ENCODE measurements at regions not wholly inside any gene's neighbourhood (a gene's known extent, or its start where the extent isn't known, plus 50 kb on each side); places are given as distances from the start of the nearest gene placed in this dataset.

DNA sequence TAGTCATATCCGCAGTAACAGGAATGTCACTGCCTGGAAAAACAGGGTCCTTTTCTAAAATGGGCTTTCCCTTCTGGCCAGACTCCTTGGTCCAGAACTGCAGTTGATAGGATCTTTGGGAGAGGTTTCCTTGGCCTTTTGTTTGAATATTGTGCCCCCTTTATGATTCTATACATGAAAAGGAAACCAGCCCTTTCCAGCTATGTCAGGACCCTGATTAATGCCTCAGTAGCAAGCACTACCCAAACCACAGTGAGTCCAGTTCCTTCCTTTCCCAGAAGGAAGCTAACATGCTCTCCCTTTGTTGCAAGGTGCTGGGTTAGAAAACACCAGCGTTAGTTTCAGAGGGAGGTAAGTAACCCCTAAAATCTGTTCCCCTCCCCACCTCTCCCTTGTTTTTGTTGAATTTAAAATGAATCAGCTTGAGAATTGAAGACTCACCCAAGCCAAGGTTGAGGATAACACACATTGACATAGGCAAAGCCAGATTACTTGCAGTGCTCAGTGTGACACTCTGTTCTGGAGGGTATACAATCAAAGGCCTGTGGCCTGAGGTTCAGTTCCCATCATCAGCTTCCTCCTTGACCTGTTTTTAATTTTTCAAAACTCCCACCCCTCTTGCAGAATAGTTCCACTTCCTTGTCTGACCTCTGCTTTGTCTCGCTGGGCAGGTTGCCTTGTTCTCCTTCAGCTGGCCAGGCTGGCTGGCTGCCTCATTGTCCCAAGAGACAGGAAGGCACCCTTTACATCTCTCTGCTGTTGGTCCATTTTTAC lies 51.2 kb downstream of the PABIR2 start:
- H3K9ac ChIP-seq (ENCODE audit: insufficient read depth, low read length, poor library complexity, severe bottlenecking), result no peak overlapping the region
- no peaks in the 10 kb centered on the region for H3K27me3 ChIP-seq (ENCODE audit: control insufficient read depth in 2 of 2, insufficient read depth in 2 of 2, low read length in 2 of 2)
- Mint-ChIP-seq H3K4me1 (peaks cover 15% of the 10 kb centered on the region), H3K27ac (peak overlapping the region in 4 of 7 donors; percentile 5 to 64 (median 38)), H3K9me3 (peaks cover 0 to 3% (median 0%) of the 10 kb centered on the region in 7 donors), H3K4me3 (no peak overlapping the region), H3K36me3 (no peaks in the 10 kb centered on the region), H3K27me3 (ENCODE audit: low read depth in 3 of 3) (peaks cover 0 to 5% (median 0%) of the 10 kb centered on the region in 3 donors)
- H2AFZ ChIP-seq (ENCODE audit: insufficient read depth, low read depth, low read length, poor library complexity, severe bottlenecking), result no peak overlapping the region
- WGBS (ENCODE audit: insufficient coverage), result 100% methylated on average over 1 of the region's 3 CpGs
- H3K36me3 ChIP-seq (replicated peaks in 1 of 2; ENCODE audit: control insufficient read depth in 1 of 2, insufficient read depth in 2 of 2, low read length in 2 of 2), result no peaks in the 10 kb centered on the region
- H3K4me2 ChIP-seq (replicated peaks; ENCODE audit: extremely low read depth, low read length, poor library complexity, severe bottlenecking), result no peak overlapping the region
- no peaks in the 10 kb centered on the region for H3K9me3 ChIP-seq (replicated peaks in 1 of 2; ENCODE audit: control insufficient read depth in 1 of 2, insufficient read depth in 1 of 2, low read length in 2 of 2)
- peaks cover 12 to 16% of the 10 kb centered on the region in 2 donors for H3K4me1 ChIP-seq (ENCODE audit: control insufficient read depth in 1 of 2, insufficient read depth in 2 of 2, low read length in 2 of 2)
- H3K79me2 ChIP-seq (ENCODE audit: insufficient read depth, low read length), result no peaks in the 10 kb centered on the region
- H3K4me3 ChIP-seq (replicated peaks in 1 of 3; ENCODE audit: low read depth in 2 of 3, low read length in 3 of 3), result no peak overlapping the region
- H3K27ac ChIP-seq (ENCODE audit: low read depth in 1 of 2, low read length in 2 of 2), result peak overlapping the region in 1 of 2 donors; percentile 54
- TF ChIP-seq, protein P1, sequence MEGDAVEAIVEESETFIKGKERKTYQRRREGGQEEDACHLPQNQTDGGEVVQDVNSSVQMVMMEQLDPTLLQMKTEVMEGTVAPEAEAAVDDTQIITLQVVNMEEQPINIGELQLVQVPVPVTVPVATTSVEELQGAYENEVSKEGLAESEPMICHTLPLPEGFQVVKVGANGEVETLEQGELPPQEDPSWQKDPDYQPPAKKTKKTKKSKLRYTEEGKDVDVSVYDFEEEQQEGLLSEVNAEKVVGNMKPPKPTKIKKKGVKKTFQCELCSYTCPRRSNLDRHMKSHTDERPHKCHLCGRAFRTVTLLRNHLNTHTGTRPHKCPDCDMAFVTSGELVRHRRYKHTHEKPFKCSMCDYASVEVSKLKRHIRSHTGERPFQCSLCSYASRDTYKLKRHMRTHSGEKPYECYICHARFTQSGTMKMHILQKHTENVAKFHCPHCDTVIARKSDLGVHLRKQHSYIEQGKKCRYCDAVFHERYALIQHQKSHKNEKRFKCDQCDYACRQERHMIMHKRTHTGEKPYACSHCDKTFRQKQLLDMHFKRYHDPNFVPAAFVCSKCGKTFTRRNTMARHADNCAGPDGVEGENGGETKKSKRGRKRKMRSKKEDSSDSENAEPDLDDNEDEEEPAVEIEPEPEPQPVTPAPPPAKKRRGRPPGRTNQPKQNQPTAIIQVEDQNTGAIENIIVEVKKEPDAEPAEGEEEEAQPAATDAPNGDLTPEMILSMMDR (IDR thresholded peaks at IDR 0.05), result no peak
- DNase-seq, result peak; percentile 13 to 31 (median 23)
- no peaks in the 10 kb centered on the region for H4K20me1 ChIP-seq (ENCODE audit: insufficient read depth, low read length)
- intact Hi-C loops (cut with micrococcal nuclease), result no loop called here

DNA sequence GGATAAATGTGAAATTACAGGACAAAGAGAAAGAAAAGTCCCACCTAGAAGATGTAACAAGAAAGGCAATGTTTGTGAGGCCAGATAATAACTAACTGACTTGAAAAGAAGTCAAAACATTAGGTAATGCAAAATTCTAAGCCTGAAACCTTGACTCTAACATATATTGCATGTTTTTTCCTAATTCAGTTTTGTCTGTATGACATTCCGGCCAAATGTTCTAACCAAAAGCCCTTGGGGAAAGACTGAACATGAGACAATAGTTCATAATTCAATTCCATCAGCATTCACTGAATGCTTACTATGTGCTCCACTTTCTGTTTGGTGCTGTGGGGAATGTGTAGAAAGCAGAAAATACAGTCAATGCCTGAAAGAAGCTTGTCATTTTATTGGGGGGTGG lies 53.9 kb downstream of the PABIR2 start:
- no CpG with 5 or more reads among the region's 1 CpG for WGBS (ENCODE audit: insufficient coverage)
- Histone ChIP-seq H3K27ac (ENCODE audit: low read depth in 1 of 2, low read length in 2 of 2) (no peak overlapping the region), H3K4me2 (replicated peaks; ENCODE audit: extremely low read depth, low read length, poor library complexity, severe bottlenecking) (no peak overlapping the region), H3K4me3 (replicated peaks in 1 of 3; ENCODE audit: low read depth in 2 of 3, low read length in 3 of 3) (no peak overlapping the region), H3K79me2 (ENCODE audit: insufficient read depth, low read length) (no peaks in the 10 kb centered on the region), H3K9me3 (replicated peaks in 1 of 2; ENCODE audit: control insufficient read depth in 1 of 2, insufficient read depth in 1 of 2, low read length in 2 of 2) (no peaks in the 10 kb centered on the region), H3K27me3 (ENCODE audit: control insufficient read depth in 2 of 2, insufficient read depth in 2 of 2, low read length in 2 of 2) (no peaks in the 10 kb centered on the region), H3K36me3 (replicated peaks in 1 of 2; ENCODE audit: control insufficient read depth in 1 of 2, insufficient read depth in 2 of 2, low read length in 2 of 2) (no peaks in the 10 kb centered on the region), H3K9ac (ENCODE audit: insufficient read depth, low read length, poor library complexity, severe bottlenecking) (no peak overlapping the region), H4K20me1 (ENCODE audit: insufficient read depth, low read length) (no peaks in the 10 kb centered on the region), H3K4me1 (ENCODE audit: control insufficient read depth in 1 of 2, insufficient read depth in 2 of 2, low read length in 2 of 2) (peaks cover 12 to 16% of the 10 kb centered on the region in 2 donors), H2AFZ (ENCODE audit: insufficient read depth, low read depth, low read length, poor library complexity, severe bottlenecking) (no peak overlapping the region)
- Mint-ChIP-seq H3K4me1 (peaks cover 19% of the 10 kb centered on the region), H3K27ac (no peak overlapping the region), H3K4me3 (no peak overlapping the region), H3K9me3 (peaks cover 0 to 3% (median 0%) of the 10 kb centered on the region in 7 donors), H3K36me3 (no peaks in the 10 kb centered on the region), H3K27me3 (ENCODE audit: low read depth in 3 of 3) (peaks cover 0 to 1% (median 0%) of the 10 kb centered on the region in 3 donors)
- intact Hi-C loops (cut with micrococcal nuclease), result no loop called here
- TF ChIP-seq, protein P1 (IDR thresholded peaks at IDR 0.05), result no peak
- DNase-seq, result no peak

All from CD14-positive monocyte (primary cell).